HCT116 (cell line): ENCODE measurements at regions not wholly inside any gene's neighbourhood (a gene's known extent, or its start where the extent isn't known, plus 50 kb on each side); places are given as distances from the start of the nearest gene placed in this dataset.

ENCODE experiments used
- ATAC-seq: fragments of 200-7000 bp; cut with Tn5 transposase; 2 replicates; pipeline ENCODE4 v1.9.1; 2020; ENCODE audit warnings: mild to moderate bottlenecking, moderate library complexity
- BruUV-seq: library from RNA; stranded (reverse); fragments of 400-500 nt; replicated peaks from 2 replicates; lab custom pipeline; 2021; lab: Mats Ljungman, UMichigan
- CTCF ChIA-PET: fragments of 300-600 bp; sonication (Branson Sonifier 250); formaldehyde crosslinking; loops from one replicate; lab custom pipeline; 2021; ENCODE audit warnings: antibody characterized with exemption; lab: Charles Lee
- POLR2A ChIA-PET: fragments of 300-600, 350-600 bp; sonication (Branson Sonifier 250); formaldehyde crosslinking; loops from one replicate; lab custom pipeline; 2021; ENCODE audit warnings: antibody characterized with exemption; lab: Charles Lee
- RAD21 ChIA-PET, 2 experiments: fragments of 300-600 bp; sonication (Branson Sonifier 250); formaldehyde crosslinking; loops; one replicate each; lab custom pipeline; 2023; ENCODE audit warnings: low total read pairs in 2 of 2; ENCODE audit not compliant: uncharacterized antibody in 2 of 2, unreplicated experiment in 2 of 2, low non-redundant PET in 1 of 2; lab: Charles Lee
- DNase-seq: peaks from one replicate; pipeline ENCODE4 v3.0.0-alpha.2; 2010; ENCODE audit warnings: low read depth, low spot score
- H2AFZ ChIP-seq: fragments of 200-600 bp; shearing (Covaris generic), sonication (generic); 2 replicates; pipeline ENCODE4 v1.6.1; 2017; ENCODE audit warnings: low read depth, mixed run types, mixed read lengths, antibody characterized with exemption, low read length; ENCODE audit not compliant: poor library complexity, severe bottlenecking
- H3K27ac ChIP-seq: 2 replicates; pipeline ENCODE4 v1.5.1; 2012; ENCODE audit warnings: low read depth, low read length
- H3K27me3 ChIP-seq: fragments of 200-600 bp; sonication (generic); 2 replicates; pipeline ENCODE4 v1.6.1; 2016; ENCODE audit warnings: mixed run types, low read length, mixed read lengths; ENCODE audit not compliant: insufficient read depth
- H3K36me3 ChIP-seq, 2 experiments: fragments of 200-500 bp in 1 of 2; fragments of 200-600 bp in 1 of 2; sonication (Bioruptor generic) in 1 of 2; sonication (generic) in 1 of 2; 2 replicates each; pipeline versions ENCODE4 v1.5.1 to v1.6.1; 2014 to 2016; ENCODE audit warnings: low read length in 2 of 2, inconsistent platforms in 1 of 2, mixed read lengths in 1 of 2, mixed run types in 1 of 2; ENCODE audit not compliant: insufficient read depth in 2 of 2, control insufficient read depth in 1 of 2
- H3K4me1 ChIP-seq, 2 experiments: fragments of 200-600 bp in 1 of 2; sonication (generic) in 1 of 2; 2 replicates each; pipeline versions ENCODE4 v1.5.1 to v1.6.1; 2012 to 2017; ENCODE audit warnings: low read length in 2 of 2, inconsistent platforms in 1 of 2, mild to moderate bottlenecking in 1 of 2, mixed read lengths in 1 of 2, mixed run types in 1 of 2, moderate library complexity in 1 of 2; ENCODE audit not compliant: insufficient read depth in 2 of 2, control insufficient read depth in 1 of 2
- H3K4me2 ChIP-seq: fragments of 200-600 bp; sonication (generic); 2 replicates; pipeline ENCODE4 v1.6.1; 2017; ENCODE audit warnings: mixed run types, low read length, mixed read lengths
- H3K4me3 ChIP-seq, 2 experiments: fragments of 200-600 bp in 1 of 2; sonication (generic) in 1 of 2; replicated peaks in 1 of 2; 2 replicates each; pipeline ENCODE4 v1.5.1; 2011 to 2016; ENCODE audit warnings: low read length in 2 of 2, control low read depth in 1 of 2, low read depth in 1 of 2, mild to moderate bottlenecking in 1 of 2, mixed read lengths in 1 of 2, mixed run types in 1 of 2
- H3K79me2 ChIP-seq: fragments of 200-600 bp; sonication (generic); 2 replicates; pipeline ENCODE4 v1.6.1; 2017; ENCODE audit warnings: mild to moderate bottlenecking, mixed run types, low read length, moderate library complexity, mixed read lengths; ENCODE audit not compliant: insufficient read depth
- H3K9ac ChIP-seq: fragments of 200-600 bp; sonication (generic); 2 replicates; pipeline ENCODE4 v1.6.1; 2016; ENCODE audit warnings: low read length, mixed read lengths
- H3K9me2 ChIP-seq: fragments of 200-600 bp; sonication (generic), shearing (Covaris generic); 2 replicates; pipeline ENCODE4 v1.6.1; 2017; ENCODE audit warnings: mixed run types, mild to moderate bottlenecking, moderate library complexity; ENCODE audit not compliant: insufficient read depth
- H3K9me3 ChIP-seq, 2 experiments: fragments of 200-500 bp in 1 of 2; fragments of 200-600 bp in 1 of 2; sonication (Bioruptor generic) in 1 of 2; sonication (generic) in 1 of 2; 2 replicates each; pipeline ENCODE4 v1.6.1; 2014 to 2017; ENCODE audit warnings: low read length in 2 of 2, mixed read lengths in 2 of 2, inconsistent platforms in 1 of 2, low read depth in 1 of 2, mild to moderate bottlenecking in 1 of 2, mixed run types in 1 of 2, moderate library complexity in 1 of 2; ENCODE audit not compliant: control insufficient read depth in 1 of 2, insufficient read depth in 1 of 2
- H4K20me1 ChIP-seq: fragments of 200-600 bp; sonication (generic), shearing (Covaris generic); 2 replicates; pipeline ENCODE4 v1.6.1; 2017; ENCODE audit warnings: mixed run types, mild to moderate bottlenecking, moderate library complexity; ENCODE audit not compliant: insufficient read depth
- CEBPB ChIP-seq: IDR thresholded peaks from 2 replicates; pipeline ENCODE4 v1.6.1; 2012; ENCODE audit warnings: low read depth
- EGR1 ChIP-seq: IDR thresholded peaks from 2 replicates; pipeline ENCODE4 v1.6.1; 2012; ENCODE audit warnings: low read depth
- ELF1 ChIP-seq: IDR thresholded peaks from 2 replicates; pipeline ENCODE4 v1.6.1; 2012; ENCODE audit warnings: low read depth, borderline replicate concordance
- POLR2A ChIP-seq: IDR thresholded peaks from 2 replicates; pipeline ENCODE4 v1.7.0; 2011; ENCODE audit warnings: borderline replicate concordance; ENCODE audit not compliant: insufficient read depth, insufficient read length; ENCODE audit errors: extremely low read depth
- POLR2AphosphoS5 ChIP-seq: IDR thresholded peaks from 2 replicates; pipeline ENCODE4 v1.6.1; 2011; ENCODE audit warnings: mild to moderate bottlenecking, low read depth, low read length, moderate library complexity
- SRF ChIP-seq: IDR thresholded peaks from 2 replicates; pipeline ENCODE4 v1.6.1; 2012; ENCODE audit warnings: low read depth
- TCF7L2 ChIP-seq: IDR thresholded peaks from 2 replicates; pipeline ENCODE4 v1.7.0; 2011; ENCODE audit warnings: borderline replicate concordance, inconsistent platforms; ENCODE audit not compliant: insufficient read depth, insufficient read length; ENCODE audit errors: extremely low read depth
- ZFX ChIP-seq: fragments of 450-650 bp; IDR thresholded peaks from 2 replicates; pipeline ENCODE4 v1.6.1; 2017
- ZNF274 ChIP-seq: fragments of 200-500 bp; sonication (Bioruptor generic); IDR thresholded peaks from 2 replicates; pipeline ENCODE4 v1.6.1; 2014; ENCODE audit warnings: mild to moderate bottlenecking, low read depth, low read length, inconsistent platforms
- intact Hi-C: fragments of 100-400 bp; cut with micrococcal nuclease; formaldehyde crosslinking; loops from 2 replicates; pipeline ENCODE4 v1.10.0; 2022
- TF ChIP-seq, protein P1 (sequence below): IDR thresholded peaks from 2 replicates; pipeline ENCODE4 v1.6.1; 2012
- TF ChIP-seq, protein P2 (sequence below): IDR thresholded peaks from 2 replicates; pipeline ENCODE4 v1.6.1; 2011; ENCODE audit warnings: mild to moderate bottlenecking, low read length, moderate library complexity; ENCODE audit not compliant: insufficient replicate concordance; ENCODE audit errors: extremely low read depth

GRCh38 chr13:59490651-59491050 lies 673.1 kb downstream of the DIAPH3 start:
- Histone ChIP-seq H3K27ac (no peak overlapping the region), H4K20me1 (no peaks in the 10 kb centered on the region), H3K9me2 (no peaks in the 10 kb centered on the region), H2AFZ (no peak overlapping the region), H3K27me3 (peaks cover 20% of the 10 kb centered on the region; the same call in 1 of the 2 replicates), H3K4me3 (no peak overlapping the region), H3K9ac (no peak overlapping the region), H3K36me3 (no peaks in the 10 kb centered on the region), H3K79me2 (no peaks in the 10 kb centered on the region)
- CTCF ChIA-PET = no interaction called here
- RAD21 ChIA-PET = no interaction called here
- ATAC-seq (no peak), DNase-seq (no peak)
- no peak for TF ChIP-seq ZFX
- no peak for TF ChIP-seq ELF1
- no peak for TF ChIP-seq EGR1
- no peak for TF ChIP-seq ZNF274
- TF ChIP-seq, protein P1, sequence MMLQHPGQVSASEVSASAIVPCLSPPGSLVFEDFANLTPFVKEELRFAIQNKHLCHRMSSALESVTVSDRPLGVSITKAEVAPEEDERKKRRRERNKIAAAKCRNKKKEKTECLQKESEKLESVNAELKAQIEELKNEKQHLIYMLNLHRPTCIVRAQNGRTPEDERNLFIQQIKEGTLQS = no peak
- TF ChIP-seq POLR2AphosphoS5 = no peak
- no peak for TF ChIP-seq TCF7L2
- TF ChIP-seq, protein P2, sequence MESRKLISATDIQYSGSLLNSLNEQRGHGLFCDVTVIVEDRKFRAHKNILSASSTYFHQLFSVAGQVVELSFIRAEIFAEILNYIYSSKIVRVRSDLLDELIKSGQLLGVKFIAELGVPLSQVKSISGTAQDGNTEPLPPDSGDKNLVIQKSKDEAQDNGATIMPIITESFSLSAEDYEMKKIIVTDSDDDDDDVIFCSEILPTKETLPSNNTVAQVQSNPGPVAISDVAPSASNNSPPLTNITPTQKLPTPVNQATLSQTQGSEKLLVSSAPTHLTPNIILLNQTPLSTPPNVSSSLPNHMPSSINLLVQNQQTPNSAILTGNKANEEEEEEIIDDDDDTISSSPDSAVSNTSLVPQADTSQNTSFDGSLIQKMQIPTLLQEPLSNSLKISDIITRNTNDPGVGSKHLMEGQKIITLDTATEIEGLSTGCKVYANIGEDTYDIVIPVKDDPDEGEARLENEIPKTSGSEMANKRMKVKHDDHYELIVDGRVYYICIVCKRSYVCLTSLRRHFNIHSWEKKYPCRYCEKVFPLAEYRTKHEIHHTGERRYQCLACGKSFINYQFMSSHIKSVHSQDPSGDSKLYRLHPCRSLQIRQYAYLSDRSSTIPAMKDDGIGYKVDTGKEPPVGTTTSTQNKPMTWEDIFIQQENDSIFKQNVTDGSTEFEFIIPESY = no peak
- no peak for TF ChIP-seq SRF
- TF ChIP-seq CEBPB = no peak
- no peak for TF ChIP-seq POLR2A
- TF ChIP-seq, all 23 proteins: peak for 0
- Histone ChIP-seq H3K9me3 (no peaks in the 10 kb centered on the region), H3K4me1 (no peaks in the 10 kb centered on the region), H3K4me2 (no peak overlapping the region)
- POLR2A ChIA-PET = no interaction called here
- intact Hi-C loops = no loop called here
- no TSS peak for BruUV-seq
